ENCODE measurements at regions not wholly inside any gene's neighbourhood (a gene's known extent, or its start where the extent isn't known, plus 50 kb on each side); places are given as distances from the start of the nearest gene placed in this dataset.

DNA sequence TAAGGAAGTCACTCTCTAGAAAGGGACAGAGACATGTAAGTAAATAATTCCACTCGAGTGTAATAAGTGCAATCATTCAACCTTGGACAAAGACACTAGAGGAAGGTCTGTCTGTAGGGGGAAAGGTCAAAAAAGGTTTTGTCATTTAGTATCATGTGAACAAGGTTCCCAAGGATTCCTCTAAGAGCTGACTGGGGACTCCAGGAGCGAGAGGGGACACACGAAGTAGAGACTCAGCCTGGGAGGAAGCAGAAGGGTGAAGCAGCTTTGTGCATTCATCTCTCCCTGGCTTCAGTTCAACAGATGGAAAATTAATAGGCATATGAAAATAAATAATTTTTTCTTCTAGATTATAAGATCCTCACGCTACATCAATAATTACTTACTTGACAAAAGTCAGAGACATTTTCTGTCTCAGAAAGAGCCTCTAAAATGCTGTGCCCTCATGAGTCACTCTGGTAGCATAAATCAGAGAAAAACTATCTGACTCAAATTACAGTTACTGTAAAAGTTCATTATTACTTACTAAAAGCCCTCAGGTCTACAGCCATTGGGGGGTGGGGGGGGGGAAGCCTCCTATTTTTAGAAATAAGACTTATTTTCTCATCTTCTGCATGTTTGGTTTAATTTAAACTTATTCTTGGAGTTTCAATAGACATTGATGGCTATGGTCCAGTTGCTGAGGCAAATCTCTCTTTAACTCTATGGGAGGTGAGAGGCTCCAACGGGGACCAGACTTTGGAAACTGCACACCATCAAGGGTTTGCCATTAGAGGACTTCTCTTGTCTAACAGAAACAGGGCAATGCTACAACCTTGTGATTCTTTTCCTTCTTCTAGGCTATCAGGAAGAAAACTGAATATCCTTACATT, 275.1 kb upstream of the KLF14 start:
- TF ChIP-seq CTCF (IDR thresholded peaks at IDR 0.05) = no peak
- TF ChIP-seq EP300 (IDR thresholded peaks at IDR 0.05) = no peak

All from tibial nerve (tissue), 4 donors.